Left renal pelvis (tissue), 4 donors: ENCODE measurements at regions not wholly inside any gene's neighbourhood (a gene's known extent, or its start where the extent isn't known, plus 50 kb on each side); places are given as distances from the start of the nearest gene placed in this dataset.
"Not testable (repeated sequence)": the region's sequence is repeated elsewhere in the genome, so short reads cannot be mapped to it uniquely, and the experiment has no call there.

Source experiments
- DNase-seq, 4 donors: peaks; one replicate each; pipeline ENCODE4 v3.0.0-alpha.2; 2013; ENCODE audit warnings: low read depth in 4 of 4, low spot score in 3 of 4

GRCh38 chr21:23127973-23128372 lies 2129.8 kb downstream of the NCAM2 start:
- DNase-seq = no peak

- no peak for DNase-seq
Observed at GRCh38 chr21:23130308-23130707, 2132.1 kb downstream of the NCAM2 start.

- no peak for DNase-seq
Observed at GRCh38 chr21:23131177-23131576, 2133.0 kb downstream of the NCAM2 start.

GRCh38 chr21:23138797-23139196 lies 2140.6 kb downstream of the NCAM2 start:
- no peak for DNase-seq

- no peak for DNase-seq
Observed at GRCh38 chr21:23152130-23152529, 2153.9 kb downstream of the NCAM2 start.

- not testable (repeated sequence) for DNase-seq
Observed at GRCh38 chr21:23153842-23154241, 2155.6 kb downstream of the NCAM2 start.

- DNase-seq = no peak
Observed at GRCh38 chr21:23155281-23155680, 2157.1 kb downstream of the NCAM2 start.

- DNase-seq = no peak
Observed at GRCh38 chr21:23160914-23161313, 2162.7 kb downstream of the NCAM2 start.

- no peak for DNase-seq
Observed at GRCh38 chr21:23162198-23162946, 2164.2 kb downstream of the NCAM2 start.
